GM12873 (cell line): ENCODE measurements at regions not wholly inside any gene's neighbourhood (a gene's known extent, or its start where the extent isn't known, plus 50 kb on each side); places are given as distances from the start of the nearest gene placed in this dataset.

Experiments used
- CTCF ChIP-seq: IDR thresholded peaks from 2 replicates; pipeline ENCODE4 v1.5.1; 2012; ENCODE audit warnings: low read depth, mild to moderate bottlenecking, moderate library complexity, low read length, control low read depth; ENCODE audit not compliant: insufficient read depth; ENCODE audit errors: missing control alignments

- no peak for TF ChIP-seq CTCF
Observed at GRCh38 chr6:113318575-113318917, 538.6 kb upstream of the MARCKS start.

GRCh38 chr6:113320653-113321052 lies 536.5 kb upstream of the MARCKS start:
- TF ChIP-seq CTCF: no peak

- no peak for TF ChIP-seq CTCF
Observed at GRCh38 chr6:113326781-113327180, 530.4 kb upstream of the MARCKS start.

GRCh38 chr6:113328886-113329381 lies 528.2 kb upstream of the MARCKS start:
- TF ChIP-seq CTCF: no peak

GRCh38 chr6:113329942-113330635 lies 527.1 kb upstream of the MARCKS start:
- TF ChIP-seq CTCF: no peak

- TF ChIP-seq CTCF: no peak
Observed at GRCh38 chr6:113330636-113330946, 526.6 kb upstream of the MARCKS start.

- no peak for TF ChIP-seq CTCF
Observed at GRCh38 chr6:113331021-113331420, 526.1 kb upstream of the MARCKS start.
